ENCODE measurements at regions not wholly inside any gene's neighbourhood (a gene's known extent, or its start where the extent isn't known, plus 50 kb on each side); places are given as distances from the start of the nearest gene placed in this dataset.

DNA sequence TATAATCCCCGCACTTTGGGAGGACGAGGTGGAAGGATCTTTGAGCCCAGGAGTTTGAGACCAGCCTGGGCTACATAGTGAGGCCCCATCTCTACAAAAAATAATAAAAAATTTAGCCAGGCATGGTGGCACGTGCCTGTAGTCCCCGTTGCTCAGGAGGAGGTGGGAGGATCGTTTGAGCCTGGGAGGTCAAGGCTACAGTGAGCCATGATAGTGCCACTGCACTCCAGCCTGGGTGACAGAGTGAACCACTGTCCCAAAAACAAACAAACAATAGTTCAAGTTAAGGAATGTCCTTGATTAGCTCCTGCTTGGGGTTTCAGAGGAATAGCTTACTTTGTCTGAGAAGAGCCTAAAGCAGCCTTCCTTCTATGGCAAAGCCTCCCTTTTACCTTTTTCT lies 51.7 kb upstream of the AMOTL2 start:
- TF ChIP-seq, protein P1, sequence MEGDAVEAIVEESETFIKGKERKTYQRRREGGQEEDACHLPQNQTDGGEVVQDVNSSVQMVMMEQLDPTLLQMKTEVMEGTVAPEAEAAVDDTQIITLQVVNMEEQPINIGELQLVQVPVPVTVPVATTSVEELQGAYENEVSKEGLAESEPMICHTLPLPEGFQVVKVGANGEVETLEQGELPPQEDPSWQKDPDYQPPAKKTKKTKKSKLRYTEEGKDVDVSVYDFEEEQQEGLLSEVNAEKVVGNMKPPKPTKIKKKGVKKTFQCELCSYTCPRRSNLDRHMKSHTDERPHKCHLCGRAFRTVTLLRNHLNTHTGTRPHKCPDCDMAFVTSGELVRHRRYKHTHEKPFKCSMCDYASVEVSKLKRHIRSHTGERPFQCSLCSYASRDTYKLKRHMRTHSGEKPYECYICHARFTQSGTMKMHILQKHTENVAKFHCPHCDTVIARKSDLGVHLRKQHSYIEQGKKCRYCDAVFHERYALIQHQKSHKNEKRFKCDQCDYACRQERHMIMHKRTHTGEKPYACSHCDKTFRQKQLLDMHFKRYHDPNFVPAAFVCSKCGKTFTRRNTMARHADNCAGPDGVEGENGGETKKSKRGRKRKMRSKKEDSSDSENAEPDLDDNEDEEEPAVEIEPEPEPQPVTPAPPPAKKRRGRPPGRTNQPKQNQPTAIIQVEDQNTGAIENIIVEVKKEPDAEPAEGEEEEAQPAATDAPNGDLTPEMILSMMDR (IDR thresholded peaks at IDR 0.05) = no peak
- no peak for TF ChIP-seq POLR2A (IDR thresholded peaks at IDR 0.05)

Measured in stomach (tissue), 4 donors.